GM12865 (cell line): ENCODE measurements at regions not wholly inside any gene's neighbourhood (a gene's known extent, or its start where the extent isn't known, plus 50 kb on each side); places are given as distances from the start of the nearest gene placed in this dataset.

Experiments used
- DNase-seq: peaks from one replicate; pipeline ENCODE4 v3.0.0; 2010; ENCODE audit warnings: low read depth
- H3K4me3 ChIP-seq: 2 replicates; pipeline ENCODE4 v1.5.1; 2011; ENCODE audit warnings: mild to moderate bottlenecking, low read depth, low read length, control low read depth
- TF ChIP-seq, protein P1 (sequence below): IDR thresholded peaks from 2 replicates; pipeline ENCODE4 v1.5.1; 2011; ENCODE audit warnings: low read length, control low read depth, low read depth, inconsistent platforms; ENCODE audit not compliant: insufficient read depth; ENCODE audit errors: missing control alignments

DNA sequence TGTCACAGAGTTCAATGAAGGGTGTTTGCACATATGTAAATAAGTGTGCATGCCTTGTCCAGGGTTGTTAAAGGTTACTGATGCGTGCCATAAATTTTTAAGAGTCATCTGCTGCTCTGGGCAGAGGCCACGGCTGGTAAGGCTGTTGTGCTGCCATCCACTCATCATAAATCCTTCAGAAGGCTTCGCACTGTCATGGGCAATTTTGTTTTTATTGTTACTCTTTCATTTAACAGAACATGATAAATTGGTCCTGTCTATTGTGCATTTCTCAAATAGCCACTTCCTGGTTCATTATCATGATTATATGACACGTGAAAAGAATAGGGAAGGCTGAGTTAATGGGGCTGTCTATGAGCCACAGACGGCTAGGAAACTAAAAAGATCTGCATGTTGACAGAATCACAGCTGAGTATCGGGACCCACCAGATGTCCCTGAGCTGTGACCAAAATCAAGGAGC lies 634.3 kb upstream of the SOX11 start:
- TF ChIP-seq, protein P1, sequence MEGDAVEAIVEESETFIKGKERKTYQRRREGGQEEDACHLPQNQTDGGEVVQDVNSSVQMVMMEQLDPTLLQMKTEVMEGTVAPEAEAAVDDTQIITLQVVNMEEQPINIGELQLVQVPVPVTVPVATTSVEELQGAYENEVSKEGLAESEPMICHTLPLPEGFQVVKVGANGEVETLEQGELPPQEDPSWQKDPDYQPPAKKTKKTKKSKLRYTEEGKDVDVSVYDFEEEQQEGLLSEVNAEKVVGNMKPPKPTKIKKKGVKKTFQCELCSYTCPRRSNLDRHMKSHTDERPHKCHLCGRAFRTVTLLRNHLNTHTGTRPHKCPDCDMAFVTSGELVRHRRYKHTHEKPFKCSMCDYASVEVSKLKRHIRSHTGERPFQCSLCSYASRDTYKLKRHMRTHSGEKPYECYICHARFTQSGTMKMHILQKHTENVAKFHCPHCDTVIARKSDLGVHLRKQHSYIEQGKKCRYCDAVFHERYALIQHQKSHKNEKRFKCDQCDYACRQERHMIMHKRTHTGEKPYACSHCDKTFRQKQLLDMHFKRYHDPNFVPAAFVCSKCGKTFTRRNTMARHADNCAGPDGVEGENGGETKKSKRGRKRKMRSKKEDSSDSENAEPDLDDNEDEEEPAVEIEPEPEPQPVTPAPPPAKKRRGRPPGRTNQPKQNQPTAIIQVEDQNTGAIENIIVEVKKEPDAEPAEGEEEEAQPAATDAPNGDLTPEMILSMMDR: no peak
- no peak for DNase-seq
- no peak overlapping the region for H3K4me3 ChIP-seq

DNA sequence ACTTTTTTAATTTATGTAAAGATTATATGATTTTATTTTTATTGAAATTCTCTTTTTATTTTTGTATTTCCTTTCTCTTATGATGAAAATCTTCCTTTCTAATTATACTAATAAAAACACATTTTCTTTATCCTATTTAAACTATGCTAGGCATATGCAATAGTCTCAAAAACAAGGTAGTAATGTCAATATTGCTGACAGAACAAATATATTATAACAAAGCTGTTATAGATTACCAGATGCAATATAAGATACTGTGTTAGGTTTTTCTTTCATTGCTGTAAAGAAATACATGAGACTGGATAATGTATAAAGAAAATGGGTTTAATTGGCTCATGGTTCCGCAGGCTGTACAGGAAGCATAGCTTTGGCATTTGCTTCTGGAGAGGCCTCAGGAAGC lies 631.2 kb upstream of the SOX11 start:
- no peak overlapping the region for H3K4me3 ChIP-seq
- TF ChIP-seq, protein P1: no peak
- DNase-seq: no peak

DNA sequence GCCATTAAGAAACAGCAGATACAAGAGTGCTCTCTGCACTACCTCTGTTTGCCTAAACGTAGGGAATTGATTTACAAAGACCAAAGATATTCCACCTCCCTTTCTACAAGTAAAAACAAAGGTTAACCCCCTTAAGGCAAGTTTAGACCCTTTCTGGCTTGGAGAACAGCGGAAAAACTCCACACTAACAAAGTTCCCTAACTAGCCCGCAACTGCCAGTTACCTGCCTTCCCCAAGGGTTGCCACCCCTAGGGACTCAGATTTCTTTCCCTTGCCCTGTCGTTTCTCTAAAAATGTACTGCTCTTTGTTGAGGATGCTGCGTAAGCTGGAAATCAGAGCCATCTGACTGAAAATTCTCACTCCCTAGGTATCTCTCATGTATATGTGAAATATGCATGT lies 627.5 kb upstream of the SOX11 start:
- H3K4me3 ChIP-seq: no peak overlapping the region
- TF ChIP-seq, protein P1: no peak
- DNase-seq: no peak

DNA sequence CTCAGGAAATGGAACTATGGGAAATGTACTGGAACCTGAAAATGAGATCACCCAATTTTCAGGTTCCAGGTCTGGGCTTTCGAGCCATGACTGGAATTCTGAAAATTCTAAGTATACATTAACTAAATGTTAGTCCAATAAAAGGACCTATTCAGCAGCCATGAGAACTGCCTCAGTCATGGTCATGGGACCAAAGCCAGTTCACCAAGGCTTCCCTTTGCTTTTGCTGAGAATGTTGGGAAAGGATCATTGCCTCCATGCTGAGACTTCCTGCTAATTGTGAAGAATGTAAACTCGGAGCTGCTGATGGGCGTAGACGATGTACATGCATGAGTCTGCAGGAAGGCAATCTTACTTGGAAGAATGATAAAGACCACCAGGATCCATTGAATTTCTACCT lies 624.4 kb upstream of the SOX11 start:
- TF ChIP-seq, protein P1: no peak
- no peak overlapping the region for H3K4me3 ChIP-seq
- no peak for DNase-seq

DNA sequence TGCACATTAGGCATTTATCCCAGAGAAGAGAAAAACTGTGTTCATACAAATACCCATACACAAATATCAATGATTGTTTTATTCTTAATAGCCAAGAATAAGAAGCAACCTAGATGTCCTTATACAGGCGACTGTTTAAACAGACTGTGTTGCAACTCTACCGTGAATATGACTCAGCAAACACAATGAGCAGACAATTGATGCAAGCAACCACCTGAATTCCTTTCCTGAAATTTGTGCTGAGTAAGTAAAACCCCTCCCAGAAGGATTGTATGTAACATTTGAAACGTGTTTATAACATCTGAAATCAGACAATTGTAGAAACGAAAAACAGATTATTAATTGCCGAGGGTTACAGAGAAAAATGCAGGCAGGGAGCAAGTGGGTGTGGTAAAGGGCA lies 621.9 kb upstream of the SOX11 start:
- TF ChIP-seq, protein P1: no peak
- H3K4me3 ChIP-seq: no peak overlapping the region
- DNase-seq: no peak

DNA sequence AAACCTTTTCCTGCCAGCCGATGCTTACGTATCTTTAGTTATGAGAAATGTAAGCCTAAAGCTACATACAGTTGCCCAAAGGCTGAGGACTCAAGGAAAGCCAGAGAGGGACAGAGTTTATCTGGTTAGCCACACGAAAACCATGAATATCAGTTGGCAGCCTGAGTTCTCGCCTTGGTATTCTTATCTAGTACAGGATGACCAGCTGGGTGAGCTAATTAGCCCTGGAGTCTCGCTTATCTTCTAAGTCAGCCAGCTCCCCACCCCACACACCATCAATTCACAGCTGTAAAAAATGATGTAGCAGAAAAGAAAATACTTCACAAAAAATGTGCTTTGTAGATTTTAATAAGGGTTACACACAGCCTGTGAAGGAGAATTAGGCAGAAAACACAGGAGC lies 617.5 kb upstream of the SOX11 start:
- TF ChIP-seq, protein P1: no peak
- H3K4me3 ChIP-seq: no peak overlapping the region
- DNase-seq: no peak

DNA sequence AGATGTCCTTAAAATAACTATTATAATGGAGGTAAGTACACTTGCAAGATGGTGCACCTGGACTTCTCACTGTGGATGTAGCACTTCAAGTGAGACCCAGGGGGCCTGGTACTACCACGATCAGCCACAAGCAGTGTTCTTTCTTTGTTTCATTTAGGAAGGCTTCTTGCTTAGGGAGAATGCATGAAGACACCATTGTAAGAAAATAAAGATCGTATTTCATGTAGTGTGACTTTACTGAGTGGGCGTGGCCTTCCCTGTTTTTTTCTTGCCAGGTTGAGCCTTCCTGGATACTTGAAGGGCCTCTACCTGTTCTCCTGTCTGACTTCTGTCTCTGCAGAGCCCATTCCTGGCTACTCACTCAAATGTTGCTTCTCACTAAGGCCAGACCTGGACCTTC lies 615.6 kb upstream of the SOX11 start:
- DNase-seq: no peak
- no peak overlapping the region for H3K4me3 ChIP-seq
- TF ChIP-seq, protein P1: no peak
